Liver (tissue), 3 donors: ENCODE measurements at regions not wholly inside any gene's neighbourhood (a gene's known extent, or its start where the extent isn't known, plus 50 kb on each side); places are given as distances from the start of the nearest gene placed in this dataset.

ENCODE experiments used
- ATF3 ChIP-seq: IDR thresholded peaks from 2 replicates; pipeline ENCODE4 v1.6.1; 2016; ENCODE audit warnings: antibody characterized with exemption
- CTCF ChIP-seq: fragments of 150-350 bp; IDR thresholded peaks from 2 replicates; pipeline ENCODE4 v1.5.1; 2017; ENCODE audit warnings: improper control_type of control experiment, low read depth, low read length; ENCODE audit not compliant: missing input control
- EGR1 ChIP-seq, 2 donors: IDR thresholded peaks; 2 replicates each; pipeline ENCODE4 v1.6.1; 2016 to 2018; ENCODE audit warnings: antibody characterized with exemption in 2 of 2, low read depth in 2 of 2
- RAD21 ChIP-seq, 2 donors: IDR thresholded peaks; 2 replicates each; pipeline ENCODE4 v1.6.1; 2016; ENCODE audit warnings: antibody characterized with exemption in 2 of 2, mild to moderate bottlenecking in 2 of 2
- REST ChIP-seq: IDR thresholded peaks from 2 replicates; pipeline ENCODE4 v1.6.1; 2016; ENCODE audit warnings: antibody characterized with exemption, mild to moderate bottlenecking
- RXRA ChIP-seq, 2 donors: IDR thresholded peaks; 2 replicates each; pipeline ENCODE4 v1.6.1; 2017 to 2018; ENCODE audit warnings: antibody characterized with exemption in 2 of 2, mild to moderate bottlenecking in 1 of 2
- YY1 ChIP-seq: IDR thresholded peaks from 2 replicates; pipeline ENCODE4 v1.6.1; 2016; ENCODE audit warnings: antibody characterized with exemption, mild to moderate bottlenecking
- donor health status: healthy.
- donor health status: healthy.

GRCh38 chr11:128179039-128179438, 408.3 kb downstream of the ETS1 start:
- TF ChIP-seq ATF3 (no peak), CTCF (no peak), YY1 (no peak), RAD21 (IDR thresholded peaks at IDR 0.05) (no peak), REST (no peak), EGR1 (IDR thresholded peaks at IDR 0.05; ENCODE audit: low read depth in 2 of 2) (no peak), RXRA (IDR thresholded peaks at IDR 0.05) (no peak)
